Hepatocyte (in vitro differentiated cells): ENCODE measurements at regions not wholly inside any gene's neighbourhood (a gene's known extent, or its start where the extent isn't known, plus 50 kb on each side); places are given as distances from the start of the nearest gene placed in this dataset.

ENCODE experiments used
- CTCF ChIP-seq: fragments of 200-600 bp; sonication (generic); IDR thresholded peaks from 2 replicates; pipeline ENCODE4 v1.5.1; 2016; ENCODE audit warnings: antibody characterized with exemption, mild to moderate bottlenecking; ENCODE audit not compliant: poor library complexity
- EZH2 ChIP-seq: fragments of 200-600 bp; sonication (generic); IDR thresholded peaks from 2 replicates; pipeline ENCODE4 v1.6.1; 2016; ENCODE audit warnings: antibody characterized with exemption, mild to moderate bottlenecking, borderline replicate concordance

DNA sequence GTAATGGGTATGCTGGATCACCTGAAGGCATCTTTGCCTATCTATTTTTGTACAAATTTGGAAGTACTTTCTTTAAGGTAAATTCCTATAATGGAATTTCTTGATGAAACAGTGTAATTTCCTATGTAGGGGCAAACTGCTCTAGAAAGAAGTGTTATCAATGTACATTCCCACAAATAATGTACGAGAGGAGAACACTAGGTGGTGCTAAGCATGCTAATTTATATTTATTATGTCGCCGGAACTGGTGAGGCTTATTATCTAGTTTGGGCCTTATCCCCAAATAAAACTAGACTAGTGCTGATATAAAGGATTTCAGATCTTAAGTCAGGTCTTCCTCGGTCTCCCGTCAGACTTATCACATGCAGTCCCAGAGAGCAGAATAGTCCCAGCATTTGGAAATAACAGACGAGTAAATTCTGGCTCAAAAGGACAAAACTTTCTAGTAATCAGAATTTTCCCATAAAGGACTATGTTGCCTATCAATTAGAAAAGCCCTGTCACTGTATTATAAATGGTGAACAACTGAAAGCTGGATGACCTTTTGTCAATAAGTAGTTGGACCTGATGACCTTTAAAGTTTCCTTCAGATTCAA is 86.9 kb upstream of the RBBP8 start:
- peak; percentile 60 for TF ChIP-seq CTCF
- no peak for TF ChIP-seq EZH2
